NCI-H1436 treated with DMSO at 0.1 percent for 48 hours (cell line): ENCODE measurements at regions not wholly inside any gene's neighbourhood (a gene's known extent, or its start where the extent isn't known, plus 50 kb on each side); places are given as distances from the start of the nearest gene placed in this dataset.
"Not testable (repeated sequence)": the region's sequence is repeated elsewhere in the genome, so short reads cannot be mapped to it uniquely, and the experiment has no call there.

Experiments
- DNase-seq: peaks from one replicate; lab custom pipeline; 2025; lab: John Stamatoyannopoulos, UW

GRCh38 chr7:49669692-49670260 lies 103.7 kb upstream of the VWC2 start:
- no peak for DNase-seq

- DNase-seq = no peak
Observed at GRCh38 chr7:49670991-49671390, 102.4 kb upstream of the VWC2 start.

- DNase-seq = no peak
Observed at GRCh38 chr7:49692516-49692915, 80.9 kb upstream of the VWC2 start.

GRCh38 chr7:49695971-49696370 lies 77.5 kb upstream of the VWC2 start:
- no peak for DNase-seq

- no peak for DNase-seq
Observed at GRCh38 chr7:49700841-49701240, 72.6 kb upstream of the VWC2 start.

- DNase-seq = no peak
Observed at GRCh38 chr7:49702099-49702498, 71.3 kb upstream of the VWC2 start.

- no peak for DNase-seq
Observed at GRCh38 chr7:49703337-49703736, 70.1 kb upstream of the VWC2 start.

GRCh38 chr7:49703881-49704280 lies 69.6 kb upstream of the VWC2 start:
- no peak for DNase-seq

- no peak for DNase-seq
Observed at GRCh38 chr7:49706106-49706505, 67.3 kb upstream of the VWC2 start.

GRCh38 chr7:49707891-49708290 lies 65.5 kb upstream of the VWC2 start:
- DNase-seq = no peak

- DNase-seq = no peak
Observed at GRCh38 chr7:49708590-49708989, 64.8 kb upstream of the VWC2 start.

- DNase-seq = not testable (repeated sequence)
Observed at GRCh38 chr7:49711072-49711723, 62.2 kb upstream of the VWC2 start.

- no peak for DNase-seq
Observed at GRCh38 chr7:49714182-49714581, 59.3 kb upstream of the VWC2 start.

GRCh38 chr7:49715486-49715885 lies 58.0 kb upstream of the VWC2 start:
- DNase-seq = no peak

- no peak for DNase-seq
Observed at GRCh38 chr7:49717547-49717946, 55.9 kb upstream of the VWC2 start.

GRCh38 chr7:49718760-49719159 lies 54.7 kb upstream of the VWC2 start:
- DNase-seq = no peak

GRCh38 chr7:49721441-49721840 lies 52.0 kb upstream of the VWC2 start:
- DNase-seq = no peak
